GM23248 (cell line): ENCODE measurements at regions not wholly inside any gene's neighbourhood (a gene's known extent, or its start where the extent isn't known, plus 50 kb on each side); places are given as distances from the start of the nearest gene placed in this dataset. TPM values are rescaled to one million over a fixed set of nuclear protein-coding genes. Genes with fewer than 3 reads are reported as not detected.

ENCODE experiments used
- DNase-seq: peaks from one replicate; pipeline ENCODE4 v3.0.0-alpha.2; 2015
- H2AFZ ChIP-seq: fragments of 200-600 bp; sonication (generic); 2 replicates; pipeline ENCODE4 v1.6.1; 2016; ENCODE audit warnings: antibody characterized with exemption
- H3F3A ChIP-seq: fragments of 200-600 bp; sonication (generic); 2 replicates; pipeline ENCODE4 v1.6.1; 2016; ENCODE audit warnings: mild to moderate bottlenecking, antibody characterized with exemption, mixed run types; ENCODE audit not compliant: insufficient read depth
- H3K27ac ChIP-seq: fragments of 200-600 bp; sonication (generic); 2 replicates; pipeline ENCODE4 v1.5.1; 2016; ENCODE audit warnings: mild to moderate bottlenecking
- H3K27me3 ChIP-seq: fragments of 200-600 bp; sonication (generic); replicated peaks from 2 replicates; pipeline ENCODE4 v1.6.1; 2016; ENCODE audit warnings: mild to moderate bottlenecking; ENCODE audit not compliant: insufficient read depth
- H3K36me3 ChIP-seq: fragments of 200-600 bp; sonication (generic); 2 replicates; pipeline ENCODE4 v1.6.1; 2016; ENCODE audit warnings: low read depth, mild to moderate bottlenecking
- H3K4me1 ChIP-seq: fragments of 200-600 bp; sonication (generic); 2 replicates; pipeline ENCODE4 v1.6.1; 2016; ENCODE audit warnings: mild to moderate bottlenecking; ENCODE audit not compliant: insufficient read depth
- H3K4me2 ChIP-seq: fragments of 200-600 bp; sonication (generic); one replicate; pipeline ENCODE4 v1.6.1; 2016; ENCODE audit warnings: mild to moderate bottlenecking; ENCODE audit not compliant: unreplicated experiment
- H3K4me3 ChIP-seq: fragments of 200-600 bp; sonication (generic); 2 replicates; pipeline ENCODE4 v1.5.1; 2016; ENCODE audit warnings: mild to moderate bottlenecking
- H3K79me2 ChIP-seq: fragments of 200-600 bp; sonication (generic); 2 replicates; pipeline ENCODE4 v1.6.1; 2016; ENCODE audit warnings: mild to moderate bottlenecking; ENCODE audit not compliant: insufficient read depth
- H3K9ac ChIP-seq: fragments of 200-600 bp; sonication (generic); 2 replicates; pipeline ENCODE4 v1.6.1; 2016; ENCODE audit warnings: mild to moderate bottlenecking
- H3K9me2 ChIP-seq: fragments of 200-600 bp; sonication (generic); 2 replicates; pipeline ENCODE4 v1.6.1; 2016; ENCODE audit warnings: mixed run types, mild to moderate bottlenecking, moderate library complexity; ENCODE audit not compliant: insufficient read depth
- H3K9me3 ChIP-seq: fragments of 200-600 bp; sonication (generic); one replicate; pipeline ENCODE4 v1.6.1; 2017; ENCODE audit warnings: low read depth
- H4K20me1 ChIP-seq: fragments of 200-600 bp; sonication (generic); 2 replicates; pipeline ENCODE4 v1.6.0; 2016; ENCODE audit not compliant: insufficient read depth
- EZH2 ChIP-seq: fragments of 200-600 bp; sonication (generic); IDR thresholded peaks from 2 replicates; pipeline ENCODE4 v1.6.1; 2018; ENCODE audit warnings: antibody characterized with exemption, mild to moderate bottlenecking; ENCODE audit not compliant: insufficient read depth, poor library complexity, severe bottlenecking
- EZH2phosphoT487 ChIP-seq: fragments of 200-600 bp; sonication (generic); IDR thresholded peaks from 2 replicates; pipeline ENCODE4 v1.6.1; 2018; ENCODE audit warnings: antibody characterized with exemption, moderate library complexity, mild to moderate bottlenecking, low read depth; ENCODE audit not compliant: insufficient read depth
- WGBS, 2 experiments: methylation state at CpG; one replicate each; pipeline ENCODE4 v1.1.6; 2015 to 2017; ENCODE audit warnings: low lambda C conversion rate in 2 of 2, low coverage in 1 of 2; ENCODE audit errors: missing lambda C conversion rate in 2 of 2; 5-methylcytosine and 5-hydroxymethylcytosine counted together
- in situ Hi-C: fragments of 300-500 bp; cut with MboI; formaldehyde crosslinking; loops from 2 replicates; pipeline ENCODE4 v1.15.0; 2020
- small RNA-seq: library from RNA; depleted of rRNA; stranded (forward); fragments of <200 nt; gene quantifications from one replicate; pipeline ENCODE3, GENCODE V24; 2014; ENCODE audit warnings: low read depth, low replicate concordance

DNA sequence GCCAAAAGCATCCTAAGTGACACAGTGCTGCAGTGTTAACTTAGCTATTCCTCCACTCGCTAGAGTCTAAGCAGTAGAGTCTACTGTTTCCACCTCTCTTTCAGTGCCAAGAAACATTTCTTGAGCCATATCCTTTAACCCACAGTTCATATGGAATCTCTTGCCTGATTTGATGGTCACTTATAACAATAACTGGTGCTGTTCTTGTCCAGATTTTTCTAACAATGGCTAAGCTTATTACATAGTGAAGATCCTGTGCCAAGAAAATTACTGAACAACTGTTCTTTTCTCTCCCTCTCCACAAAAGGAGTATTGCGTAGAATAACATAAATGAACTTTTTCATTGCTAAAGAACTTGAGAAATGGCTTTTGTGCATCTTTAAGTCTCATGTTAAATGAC is 121.3 kb downstream of the CDC7 start:
- Histone ChIP-seq H3K4me1 (peaks cover 8% of the 10 kb centered on the region; the same call in 1 of the 2 replicates), H3K9me3 (no peaks in the 10 kb centered on the region), H2AFZ (no peak overlapping the region), H3K27ac (no peak overlapping the region), H3K9ac (no peak overlapping the region), H3F3A (0 out of 2 replicates have a peak, but pooled peaks cover 7% of the 10 kb centered on the region), H3K79me2 (no peaks in the 10 kb centered on the region), H3K4me2 (no peak overlapping the region), H3K36me3 (no peaks in the 10 kb centered on the region), H3K4me3 (no peak overlapping the region), H4K20me1 (no peaks in the 10 kb centered on the region), H3K27me3 (no peaks in the 10 kb centered on the region), H3K9me2 (no peaks in the 10 kb centered on the region)
- DNase-seq, result no peak
- WGBS, 2 experiments, result 49 to 54% methylated on average over 2 of the region's 2 CpGs
- in situ Hi-C loops, result no loop called here
- no peak for TF ChIP-seq EZH2phosphoT487
- no peak for TF ChIP-seq EZH2

GRCh38 chr1:91622616-91623015 is 122.0 kb downstream of the CDC7 start:
- Histone ChIP-seq H3K4me2 (no peak overlapping the region), H3F3A (0 out of 2 replicates have a peak, but pooled peaks cover 7% of the 10 kb centered on the region), H4K20me1 (no peaks in the 10 kb centered on the region), H3K9ac (no peak overlapping the region), H3K27ac (no peak overlapping the region), H3K9me3 (no peaks in the 10 kb centered on the region), H2AFZ (no peak overlapping the region), H3K79me2 (no peaks in the 10 kb centered on the region), H3K4me3 (no peak overlapping the region), H3K27me3 (no peaks in the 10 kb centered on the region), H3K4me1 (peaks cover 8% of the 10 kb centered on the region; the same call in 1 of the 2 replicates), H3K9me2 (no peaks in the 10 kb centered on the region), H3K36me3 (no peaks in the 10 kb centered on the region)
- 31 to 45% methylated on average over 3 of the region's 3 CpGs for WGBS, 2 experiments
- in situ Hi-C loops, result no loop called here
- no peak for DNase-seq
- no peak for TF ChIP-seq EZH2phosphoT487
- no peak for TF ChIP-seq EZH2

GRCh38 chr1:91623020-91623419 is 122.4 kb downstream of the CDC7 start:
- Histone ChIP-seq H3K27ac (no peak overlapping the region), H3K27me3 (no peaks in the 10 kb centered on the region), H2AFZ (no peak overlapping the region), H3K4me3 (no peak overlapping the region), H3K4me2 (no peak overlapping the region), H3K4me1 (peaks cover 8% of the 10 kb centered on the region; the same call in 1 of the 2 replicates), H4K20me1 (no peaks in the 10 kb centered on the region), H3K9me2 (no peaks in the 10 kb centered on the region), H3K9ac (no peak overlapping the region), H3K9me3 (no peaks in the 10 kb centered on the region), H3K79me2 (no peaks in the 10 kb centered on the region), H3K36me3 (no peaks in the 10 kb centered on the region), H3F3A (0 out of 2 replicates have a peak, but pooled peaks cover 7% of the 10 kb centered on the region)
- no peak for DNase-seq
- TF ChIP-seq EZH2, result no peak
- TF ChIP-seq EZH2phosphoT487, result no peak
- in situ Hi-C loops, result no loop called here
- 62 to 66% methylated on average over 2 of the region's 2 CpGs for whole genome bisulfite sequencing, 2 experiments

DNA sequence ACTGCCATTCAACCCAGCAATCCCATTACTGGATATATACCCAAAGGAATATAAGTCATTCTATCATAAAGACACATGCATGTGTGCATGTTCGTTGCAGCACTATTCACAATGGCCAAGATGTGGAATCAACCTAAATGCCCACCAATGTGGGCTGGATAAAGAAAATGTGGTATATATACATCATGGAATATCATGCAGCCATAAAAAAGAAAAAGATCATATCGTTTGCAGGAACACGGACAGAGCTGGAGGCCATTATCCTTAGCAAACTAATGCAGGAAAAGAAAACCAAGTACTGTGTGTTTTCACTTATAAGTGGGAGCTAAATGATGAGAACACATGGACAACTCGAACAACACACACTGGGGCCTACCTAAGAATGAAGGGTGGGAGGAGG is 123.7 kb downstream of the CDC7 start:
- Histone ChIP-seq H3K4me2 (no peak overlapping the region), H3K9ac (no peak overlapping the region), H4K20me1 (no peaks in the 10 kb centered on the region), H3K79me2 (no peaks in the 10 kb centered on the region), H3K4me1 (peaks cover 8% of the 10 kb centered on the region; the same call in 1 of the 2 replicates), H3K36me3 (no peaks in the 10 kb centered on the region), H3K4me3 (no peak overlapping the region), H2AFZ (no peak overlapping the region), H3F3A (0 out of 2 replicates have a peak, but pooled peaks cover 7% of the 10 kb centered on the region), H3K9me3 (no peaks in the 10 kb centered on the region), H3K27ac (no peak overlapping the region), H3K27me3 (no peaks in the 10 kb centered on the region), H3K9me2 (no peaks in the 10 kb centered on the region)
- TF ChIP-seq EZH2phosphoT487, result no peak
- TF ChIP-seq EZH2, result no peak
- DNase-seq, result no peak
- in situ Hi-C loops, result no loop called here
- 74 to 77% methylated on average over 4 of the region's 4 CpGs for WGBS, 2 experiments

Small RNAs in the stretch of these regions (small RNA-seq; reads per million reads assigned to genes)
- not detected for gene AL714022.1
